Calu3 (cell line): ENCODE measurements at regions not wholly inside any gene's neighbourhood (a gene's known extent, or its start where the extent isn't known, plus 50 kb on each side); places are given as distances from the start of the nearest gene placed in this dataset.

Source experiments
- BruUV-seq: library from RNA; stranded (reverse); fragments of 400-500 nt; replicated peaks from 2 replicates; lab custom pipeline; 2021; lab: Mats Ljungman, UMichigan
- CTCF ChIA-PET: fragments of 300-600 bp; sonication (Branson Sonifier 250); formaldehyde crosslinking; loops from one replicate; lab custom pipeline; 2022; ENCODE audit warnings: antibody characterized with exemption; lab: Charles Lee
- DNase-seq: peaks from one replicate; pipeline ENCODE4 v3.0.0; 2022
- H3K27ac Mint-ChIP-seq: one replicate; pipeline ENCODE4 v1.8.0; 2022; ENCODE audit warnings: mixed read lengths; ENCODE audit not compliant: unreplicated experiment
- H3K27me3 Mint-ChIP-seq: one replicate; pipeline ENCODE4 v1.8.0; 2022; ENCODE audit warnings: mixed read lengths; ENCODE audit not compliant: unreplicated experiment
- H3K36me3 Mint-ChIP-seq: one replicate; pipeline ENCODE4 v1.8.0; 2022; ENCODE audit warnings: mild to moderate bottlenecking, moderate library complexity, mixed read lengths; ENCODE audit not compliant: insufficient read depth, unreplicated experiment
- H3K4me1 Mint-ChIP-seq: one replicate; pipeline ENCODE4 v1.8.0; 2022; ENCODE audit warnings: mild to moderate bottlenecking, low read depth, mixed read lengths; ENCODE audit not compliant: unreplicated experiment
- H3K4me3 Mint-ChIP-seq: one replicate; pipeline ENCODE4 v1.8.0; 2022; ENCODE audit warnings: mild to moderate bottlenecking, low read depth, moderate library complexity, mixed read lengths; ENCODE audit not compliant: unreplicated experiment
- H3K9me3 Mint-ChIP-seq: one replicate; pipeline ENCODE4 v1.8.0; 2022; ENCODE audit warnings: low read depth, mixed read lengths; ENCODE audit not compliant: unreplicated experiment
- intact Hi-C: fragments of 100-400 bp; cut with micrococcal nuclease; formaldehyde crosslinking; loops from one replicate; pipeline ENCODE4 v1.10.0; 2022; ENCODE audit not compliant: unreplicated experiment
- TF ChIP-seq, protein P1 (sequence below): fragments of 200-600 bp; IDR thresholded peaks from one replicate; pipeline ENCODE4 v1.8.0; 2022; ENCODE audit warnings: antibody characterized with exemption; ENCODE audit not compliant: unreplicated experiment

DNA sequence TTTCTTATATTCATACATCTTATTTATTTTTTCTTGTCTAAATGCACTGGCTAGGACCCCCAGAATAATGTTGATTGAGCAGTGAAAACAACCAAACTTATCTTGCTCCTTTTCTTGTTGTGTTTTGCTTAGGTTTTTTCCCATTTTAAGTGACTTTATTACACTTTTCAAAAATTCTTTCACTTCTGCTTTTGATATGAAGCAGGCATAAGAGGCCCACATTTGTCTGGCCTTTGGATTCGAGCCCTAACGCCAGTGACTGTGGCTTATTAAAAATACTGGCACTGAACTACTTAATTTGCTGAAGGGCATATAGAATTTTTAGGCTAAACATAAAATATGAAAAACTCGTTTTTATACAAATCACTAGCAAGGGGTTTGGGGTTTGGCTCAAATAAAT is 197.0 kb downstream of the ASB9 start:
- Mint-ChIP-seq H3K4me1 (no peaks in the 10 kb centered on the region), H3K27ac (no peak overlapping the region), H3K27me3 (no peaks in the 10 kb centered on the region), H3K36me3 (no peaks in the 10 kb centered on the region), H3K4me3 (no peak overlapping the region), H3K9me3 (peaks cover 2% of the 10 kb centered on the region)
- intact Hi-C loops: no loop called here
- no peak for DNase-seq
- CTCF ChIA-PET: interaction anchor here (0.5 kb wide), 1 partner anchor 14 kb away, joined by 3 read pairs; no protein-coding TSS in a partner anchor
- TF ChIP-seq, protein P1, sequence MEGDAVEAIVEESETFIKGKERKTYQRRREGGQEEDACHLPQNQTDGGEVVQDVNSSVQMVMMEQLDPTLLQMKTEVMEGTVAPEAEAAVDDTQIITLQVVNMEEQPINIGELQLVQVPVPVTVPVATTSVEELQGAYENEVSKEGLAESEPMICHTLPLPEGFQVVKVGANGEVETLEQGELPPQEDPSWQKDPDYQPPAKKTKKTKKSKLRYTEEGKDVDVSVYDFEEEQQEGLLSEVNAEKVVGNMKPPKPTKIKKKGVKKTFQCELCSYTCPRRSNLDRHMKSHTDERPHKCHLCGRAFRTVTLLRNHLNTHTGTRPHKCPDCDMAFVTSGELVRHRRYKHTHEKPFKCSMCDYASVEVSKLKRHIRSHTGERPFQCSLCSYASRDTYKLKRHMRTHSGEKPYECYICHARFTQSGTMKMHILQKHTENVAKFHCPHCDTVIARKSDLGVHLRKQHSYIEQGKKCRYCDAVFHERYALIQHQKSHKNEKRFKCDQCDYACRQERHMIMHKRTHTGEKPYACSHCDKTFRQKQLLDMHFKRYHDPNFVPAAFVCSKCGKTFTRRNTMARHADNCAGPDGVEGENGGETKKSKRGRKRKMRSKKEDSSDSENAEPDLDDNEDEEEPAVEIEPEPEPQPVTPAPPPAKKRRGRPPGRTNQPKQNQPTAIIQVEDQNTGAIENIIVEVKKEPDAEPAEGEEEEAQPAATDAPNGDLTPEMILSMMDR: no peak
- no TSS peak for BruUV-seq

DNA sequence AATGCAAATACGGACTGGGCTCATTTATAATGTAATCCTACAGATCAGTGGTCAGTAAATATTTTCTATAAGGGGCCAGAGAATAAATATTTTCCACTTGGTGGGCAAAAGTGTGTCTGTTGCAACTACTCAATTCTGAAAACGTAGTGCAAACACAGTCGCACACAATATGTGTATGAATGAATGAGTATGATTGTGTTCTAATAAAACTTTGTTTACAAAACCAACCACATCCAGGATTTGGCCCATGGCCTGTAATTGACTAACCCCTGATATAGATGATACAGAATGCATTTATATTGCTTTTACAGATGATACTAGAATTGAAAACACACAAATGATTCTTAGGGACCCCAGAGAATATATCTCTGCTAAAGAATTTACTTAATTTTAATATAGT is 197.6 kb downstream of the ASB9 start:
- Mint-ChIP-seq H3K9me3 (no peaks in the 10 kb centered on the region), H3K4me1 (no peaks in the 10 kb centered on the region), H3K27me3 (no peaks in the 10 kb centered on the region), H3K36me3 (no peaks in the 10 kb centered on the region), H3K4me3 (no peak overlapping the region), H3K27ac (no peak overlapping the region)
- intact Hi-C loops: no loop called here
- TF ChIP-seq, protein P1: no peak
- DNase-seq: no peak
- CTCF ChIA-PET: no interaction called here
- no TSS peak for BruUV-seq

DNA sequence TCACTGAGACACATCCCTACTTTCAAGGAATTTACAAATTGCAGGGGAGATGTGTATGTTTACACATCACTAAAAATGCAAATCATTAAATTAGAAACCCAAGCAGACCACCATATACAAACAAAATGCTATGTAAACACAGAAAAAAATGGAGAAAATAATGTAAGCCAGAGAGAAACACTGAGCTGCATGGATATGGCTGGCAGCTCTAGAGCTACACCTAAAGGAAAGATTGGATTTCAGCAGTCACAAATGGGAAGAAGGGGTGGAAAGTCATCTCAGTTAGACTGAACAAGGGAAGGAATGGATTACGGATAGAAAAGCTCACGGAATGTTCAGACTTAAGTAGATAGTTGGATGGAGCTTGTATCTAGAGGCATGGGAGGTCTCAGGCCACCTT is 186.3 kb downstream of the MOSPD2 start:
- CTCF ChIA-PET: no interaction called here
- Mint-ChIP-seq H3K36me3 (no peaks in the 10 kb centered on the region), H3K9me3 (no peaks in the 10 kb centered on the region), H3K27me3 (peaks cover 12% of the 10 kb centered on the region), H3K4me3 (no peak overlapping the region), H3K4me1 (no peaks in the 10 kb centered on the region), H3K27ac (peak overlapping the region; percentile 22)
- no TSS peak for BruUV-seq
- TF ChIP-seq, protein P1: no peak
- intact Hi-C loops: no loop called here
- no peak for DNase-seq

DNA sequence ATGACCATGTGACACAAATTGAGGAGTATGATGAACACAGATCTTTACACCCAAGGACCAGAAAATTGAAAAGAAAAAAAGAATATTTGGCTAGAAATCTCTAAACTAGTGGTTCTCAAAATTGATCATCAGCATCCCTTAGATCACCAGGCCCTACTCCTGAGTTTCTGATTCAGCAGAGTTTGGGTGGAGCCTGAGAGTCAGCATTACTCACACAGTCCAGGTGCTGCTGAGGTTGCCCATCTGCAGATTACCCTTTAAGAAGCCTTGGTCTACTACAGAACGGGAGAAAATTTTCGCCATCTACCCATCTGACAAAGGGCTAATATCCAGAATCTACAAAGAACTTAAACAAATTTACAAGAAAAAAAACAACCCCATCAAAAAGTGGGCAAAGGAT is 182.8 kb downstream of the MOSPD2 start:
- TF ChIP-seq, protein P1: no peak
- intact Hi-C loops: no loop called here
- no TSS peak for BruUV-seq

More for the DNA sequence above, 182.8 kb downstream of the MOSPD2 start:
- Mint-ChIP-seq H3K4me1 (no peaks in the 10 kb centered on the region), H3K4me3 (no peak overlapping the region), H3K9me3 (no peaks in the 10 kb centered on the region), H3K36me3 (no peaks in the 10 kb centered on the region), H3K27me3 (no peaks in the 10 kb centered on the region), H3K27ac (no peak overlapping the region)
- CTCF ChIA-PET: interaction anchor here (0.7 kb wide), 1 partner anchor 73 kb away, joined by 3 read pairs; no protein-coding TSS in a partner anchor
- DNase-seq: no peak
